ENCODE measurements at regions not wholly inside any gene's neighbourhood (a gene's known extent, or its start where the extent isn't known, plus 50 kb on each side); places are given as distances from the start of the nearest gene placed in this dataset.

GRCh38 chr6:3926150-3926482 is 76.9 kb downstream of the FAM50B start:
- no peak overlapping the region for H3K9ac ChIP-seq (ENCODE audit: low read length)
- Mint-ChIP-seq H3K4me3 (no peak overlapping the region), H3K9me3 (ENCODE audit: insufficient read depth) (no peaks in the 10 kb centered on the region), H3K27ac (no peak overlapping the region), H3K4me1 (no peaks in the 10 kb centered on the region), H3K27me3 (peaks cover 7% of the 10 kb centered on the region)
- H3K27ac ChIP-seq (ENCODE audit: low read length in 2 of 2), result no peak overlapping the region
- no peaks in the 10 kb centered on the region for H3K27me3 ChIP-seq (replicated peaks in 1 of 4; ENCODE audit: control extremely low read depth in 1 of 4, control insufficient read depth in 3 of 4, insufficient read depth in 4 of 4, low read length in 3 of 4)
- no peaks in the 10 kb centered on the region for H3K79me2 ChIP-seq (ENCODE audit: control insufficient read depth, insufficient read depth, low read length)
- no peak overlapping the region for H3K4me2 ChIP-seq (replicated peaks; ENCODE audit: low read depth, low read length, poor library complexity, severe bottlenecking)
- H4K20me1 ChIP-seq (ENCODE audit: control insufficient read depth, insufficient read depth, low read length, poor library complexity, severe bottlenecking), result no peaks in the 10 kb centered on the region
- no peaks in the 10 kb centered on the region for H3K4me1 ChIP-seq (ENCODE audit: control insufficient read depth in 2 of 2, insufficient read depth in 2 of 2, low read length in 2 of 2)
- ChIA-PET POLR2A (no interaction called here), CTCF (no interaction called here)
- WGBS (ENCODE audit: insufficient coverage), result 96% methylated on average over 5 of the region's 8 CpGs
- DNase-seq (no peak), ATAC-seq (ENCODE audit: low read depth) (no peak)
- no peaks in the 10 kb centered on the region for H3K36me3 ChIP-seq (replicated peaks in 1 of 2; ENCODE audit: control extremely low read depth in 1 of 2, control insufficient read depth in 1 of 2, extremely low read depth in 1 of 2, insufficient read depth in 2 of 2, low read length in 1 of 2)
- no peak overlapping the region for H2AFZ ChIP-seq (ENCODE audit: insufficient read depth, low read depth, low read length, poor library complexity, severe bottlenecking)
- TF ChIP-seq EZH2 (IDR thresholded peaks at IDR 0.05; ENCODE audit: borderline replicate concordance, insufficient read depth, low read depth, low read length, poor library complexity, severe bottlenecking) (no peak), CTCF (IDR thresholded peaks at IDR 0.05) (no peak)
- no peaks in the 10 kb centered on the region for H3K9me3 ChIP-seq (ENCODE audit: control extremely low read depth in 1 of 3, control insufficient read depth in 2 of 3, insufficient read depth in 1 of 3, low read length in 2 of 3)
- intact Hi-C loops (cut with micrococcal nuclease), result no loop called here
- H3K4me3 ChIP-seq (ENCODE audit: control extremely low read depth in 1 of 5, extremely low read depth in 1 of 5, insufficient read depth in 1 of 5, low read depth in 2 of 5, low read length in 4 of 5), result no peak overlapping the region

- Histone ChIP-seq H3K4me2 (replicated peaks; ENCODE audit: low read depth, low read length, poor library complexity, severe bottlenecking) (no peak overlapping the region), H2AFZ (ENCODE audit: insufficient read depth, low read depth, low read length, poor library complexity, severe bottlenecking) (no peak overlapping the region), H4K20me1 (ENCODE audit: control insufficient read depth, insufficient read depth, low read length, poor library complexity, severe bottlenecking) (no peaks in the 10 kb centered on the region), H3K36me3 (replicated peaks in 1 of 2; ENCODE audit: control extremely low read depth in 1 of 2, control insufficient read depth in 1 of 2, extremely low read depth in 1 of 2, insufficient read depth in 2 of 2, low read length in 1 of 2) (no peaks in the 10 kb centered on the region), H3K9me3 (ENCODE audit: control extremely low read depth in 1 of 3, control insufficient read depth in 2 of 3, insufficient read depth in 1 of 3, low read length in 2 of 3) (no peaks in the 10 kb centered on the region), H3K4me1 (ENCODE audit: control insufficient read depth in 2 of 2, insufficient read depth in 2 of 2, low read length in 2 of 2) (no peaks in the 10 kb centered on the region), H3K27me3 (replicated peaks in 1 of 4; ENCODE audit: control extremely low read depth in 1 of 4, control insufficient read depth in 3 of 4, insufficient read depth in 4 of 4, low read length in 3 of 4) (no peaks in the 10 kb centered on the region), H3K4me3 (ENCODE audit: control extremely low read depth in 1 of 5, extremely low read depth in 1 of 5, insufficient read depth in 1 of 5, low read depth in 2 of 5, low read length in 4 of 5) (no peak overlapping the region), H3K9ac (ENCODE audit: low read length) (no peak overlapping the region), H3K27ac (ENCODE audit: low read length in 2 of 2) (no peak overlapping the region), H3K79me2 (ENCODE audit: control insufficient read depth, insufficient read depth, low read length) (no peaks in the 10 kb centered on the region)
- intact Hi-C loops (cut with micrococcal nuclease), result no loop called here
- CTCF ChIA-PET, result no interaction called here
- 45% methylated on average over 4 of the region's 5 CpGs for WGBS (ENCODE audit: insufficient coverage)
- no peaks in the 10 kb centered on the region for H3K4me1 Mint-ChIP-seq
- DNase-seq (no peak), ATAC-seq (ENCODE audit: low read depth) (no peak)
- H3K4me3 Mint-ChIP-seq, result no peak overlapping the region
- TF ChIP-seq EZH2 (IDR thresholded peaks at IDR 0.05; ENCODE audit: borderline replicate concordance, insufficient read depth, low read depth, low read length, poor library complexity, severe bottlenecking) (no peak), CTCF (IDR thresholded peaks at IDR 0.05) (no peak)
- H3K27ac Mint-ChIP-seq, result no peak overlapping the region
- no peaks in the 10 kb centered on the region for H3K9me3 Mint-ChIP-seq (ENCODE audit: insufficient read depth)
- H3K27me3 Mint-ChIP-seq, result peaks cover 7% of the 10 kb centered on the region
- POLR2A ChIA-PET, result no interaction called here
Observed at GRCh38 chr6:3928111-3928510, 78.9 kb downstream of the FAM50B start.

Measured in B cell (primary cell).